Liver (tissue), 8 donors: ENCODE measurements at regions not wholly inside any gene's neighbourhood (a gene's known extent, or its start where the extent isn't known, plus 50 kb on each side); places are given as distances from the start of the nearest gene placed in this dataset.

Experiments
- DNase-seq: peaks from one replicate; pipeline ENCODE4 v3.0.0-alpha.2; 2017; ENCODE audit warnings: low spot score
- H3K27ac ChIP-seq, 2 donors: one replicate each; pipeline ENCODE4 v1.7.0; 2013; ENCODE audit warnings: inconsistent platforms in 2 of 2, low read length in 2 of 2, control low read depth in 1 of 2, low read depth in 1 of 2, mild to moderate bottlenecking in 1 of 2
- H3K27me3 ChIP-seq, 4 donors: one replicate each; pipeline versions ENCODE4 v1.6.1 to v1.7.0; 2013; ENCODE audit warnings: low read length in 3 of 4, inconsistent platforms in 1 of 4, mild to moderate bottlenecking in 1 of 4, moderate library complexity in 1 of 4; ENCODE audit not compliant: control insufficient read depth in 4 of 4, insufficient read depth in 4 of 4
- H3K36me3 ChIP-seq, 4 donors: one replicate each; pipeline versions ENCODE4 v1.6.1 to v1.7.0; 2013; ENCODE audit warnings: low read length in 3 of 4, mild to moderate bottlenecking in 3 of 4, low read depth in 1 of 4, moderate library complexity in 1 of 4; ENCODE audit not compliant: control insufficient read depth in 4 of 4, insufficient read depth in 3 of 4
- H3K4me1 ChIP-seq, 4 donors: one replicate each; pipeline versions ENCODE4 v1.6.1 to v1.7.0; 2013; ENCODE audit warnings: low read length in 3 of 4, mild to moderate bottlenecking in 3 of 4, moderate library complexity in 1 of 4; ENCODE audit not compliant: control insufficient read depth in 4 of 4, insufficient read depth in 4 of 4
- H3K4me3 ChIP-seq, 3 donors: one replicate each; pipeline versions ENCODE4 v1.6.1 to v1.7.0; 2013; ENCODE audit warnings: low read length in 3 of 3, control low read depth in 1 of 3, low read depth in 1 of 3, mild to moderate bottlenecking in 1 of 3
- H3K9ac ChIP-seq, 2 donors: one replicate each; pipeline ENCODE4 v1.7.0; 2013; ENCODE audit warnings: low read length in 2 of 2, mild to moderate bottlenecking in 2 of 2, moderate library complexity in 2 of 2, control low read depth in 1 of 2, low read depth in 1 of 2
- H3K9me3 ChIP-seq, 4 donors: one replicate each; pipeline versions ENCODE4 v1.6.1 to v1.7.0; 2013; ENCODE audit warnings: low read length in 3 of 4; ENCODE audit not compliant: control insufficient read depth in 4 of 4
- ATF3 ChIP-seq: IDR thresholded peaks from 2 replicates; pipeline ENCODE4 v1.6.1; 2016; ENCODE audit warnings: antibody characterized with exemption
- EGR1 ChIP-seq, 2 donors: IDR thresholded peaks; 2 replicates each; pipeline ENCODE4 v1.6.1; 2016 to 2018; ENCODE audit warnings: antibody characterized with exemption in 2 of 2, low read depth in 2 of 2
- FOXA2 ChIP-seq: IDR thresholded peaks from 2 replicates; pipeline ENCODE4 v1.6.1; 2016; ENCODE audit warnings: antibody characterized with exemption
- GABPA ChIP-seq, 2 donors: IDR thresholded peaks in 1 of 2; conservative IDR thresholded peaks in 1 of 2; 2 replicates each; pipeline ENCODE4 v1.6.1; 2016; ENCODE audit warnings: antibody characterized with exemption in 2 of 2, mild to moderate bottlenecking in 1 of 2, moderate library complexity in 1 of 2
- HNF4A ChIP-seq, 2 donors: conservative IDR thresholded peaks; 2 replicates each; pipeline ENCODE4 v1.6.1; 2016; ENCODE audit warnings: antibody characterized with exemption in 2 of 2, mild to moderate bottlenecking in 2 of 2
- HNF4G ChIP-seq: IDR thresholded peaks from 2 replicates; pipeline ENCODE4 v1.6.1; 2016; ENCODE audit warnings: antibody characterized with exemption
- JUND ChIP-seq, 2 donors: IDR thresholded peaks; 2 replicates each; pipeline ENCODE4 v1.6.1; 2016; ENCODE audit warnings: antibody characterized with exemption in 2 of 2
- MAX ChIP-seq: IDR thresholded peaks from 2 replicates; pipeline ENCODE4 v1.6.1; 2016; ENCODE audit warnings: antibody characterized with exemption
- NR2F2 ChIP-seq: IDR thresholded peaks from 2 replicates; pipeline ENCODE4 v1.6.1; 2016; ENCODE audit warnings: antibody characterized with exemption
- RAD21 ChIP-seq, 2 donors: IDR thresholded peaks; 2 replicates each; pipeline ENCODE4 v1.6.1; 2016; ENCODE audit warnings: antibody characterized with exemption in 2 of 2, mild to moderate bottlenecking in 2 of 2
- SP1 ChIP-seq: IDR thresholded peaks from 2 replicates; pipeline ENCODE4 v1.6.1; 2018; ENCODE audit warnings: antibody characterized with exemption, mild to moderate bottlenecking
- TAF1 ChIP-seq: conservative IDR thresholded peaks from 2 replicates; pipeline ENCODE4 v1.6.1; 2016; ENCODE audit warnings: antibody characterized with exemption, mild to moderate bottlenecking
- YY1 ChIP-seq: IDR thresholded peaks from 2 replicates; pipeline ENCODE4 v1.6.1; 2016; ENCODE audit warnings: antibody characterized with exemption, mild to moderate bottlenecking
- WGBS: extraction: QIAGEN DNeasy Blood & Tissue Kit; methylation state at CpG from one replicate; pipeline ENCODE4 v1.1.7; 2013; 5-methylcytosine and 5-hydroxymethylcytosine counted together
- TF ChIP-seq, protein P1 (sequence below): IDR thresholded peaks from 2 replicates; pipeline ENCODE4 v1.6.1; 2016; ENCODE audit warnings: antibody characterized with exemption
- TF ChIP-seq, protein P2 (sequence below): fragments of 150-350 bp; IDR thresholded peaks from 2 replicates; pipeline ENCODE4 v1.5.1; 2017; ENCODE audit warnings: improper control_type of control experiment, low read depth, low read length; ENCODE audit not compliant: missing input control
- donor health status: healthy.
- donor health status: healthy.
- donor health status: healthy.
- donor health status: healthy.
- donor health status: healthy.

DNA sequence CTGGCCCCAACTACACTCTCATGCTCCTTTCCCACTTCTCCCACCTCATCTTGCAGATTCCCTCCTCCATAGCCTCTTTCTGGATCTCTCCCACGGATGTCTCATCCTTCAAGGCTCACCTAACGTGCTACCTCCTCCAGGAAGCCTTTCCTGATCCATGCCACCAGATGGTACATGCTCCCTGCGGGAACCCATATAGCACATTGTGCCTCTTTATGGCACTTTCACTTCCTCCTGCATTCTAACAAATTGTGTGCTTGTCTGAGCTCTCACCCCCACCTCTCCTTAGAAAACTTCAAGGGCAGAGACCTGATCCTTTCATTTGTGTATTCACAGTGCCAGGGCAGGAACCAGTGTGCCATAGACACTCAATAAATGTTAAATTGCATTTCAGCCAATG, 63.0 kb downstream of the HES1 start:
- Histone ChIP-seq H3K27ac (no peak overlapping the region), H3K4me1 (peaks cover 0 to 2% (median 0%) of the 10 kb centered on the region in 4 donors), H3K36me3 (no peaks in the 10 kb centered on the region), H3K9ac (no peak overlapping the region), H3K27me3 (no peaks in the 10 kb centered on the region), H3K9me3 (no peaks in the 10 kb centered on the region), H3K4me3 (no peak overlapping the region)
- DNase-seq, result no peak
- 75% methylated on average over 3 of the region's 3 CpGs for WGBS
- TF ChIP-seq SP1, result no peak
- TF ChIP-seq HNF4A (conservative IDR thresholded peaks at IDR 0.05), result no peak
- no peak for TF ChIP-seq ATF3
- no peak for TF ChIP-seq YY1
- TF ChIP-seq, protein P1, sequence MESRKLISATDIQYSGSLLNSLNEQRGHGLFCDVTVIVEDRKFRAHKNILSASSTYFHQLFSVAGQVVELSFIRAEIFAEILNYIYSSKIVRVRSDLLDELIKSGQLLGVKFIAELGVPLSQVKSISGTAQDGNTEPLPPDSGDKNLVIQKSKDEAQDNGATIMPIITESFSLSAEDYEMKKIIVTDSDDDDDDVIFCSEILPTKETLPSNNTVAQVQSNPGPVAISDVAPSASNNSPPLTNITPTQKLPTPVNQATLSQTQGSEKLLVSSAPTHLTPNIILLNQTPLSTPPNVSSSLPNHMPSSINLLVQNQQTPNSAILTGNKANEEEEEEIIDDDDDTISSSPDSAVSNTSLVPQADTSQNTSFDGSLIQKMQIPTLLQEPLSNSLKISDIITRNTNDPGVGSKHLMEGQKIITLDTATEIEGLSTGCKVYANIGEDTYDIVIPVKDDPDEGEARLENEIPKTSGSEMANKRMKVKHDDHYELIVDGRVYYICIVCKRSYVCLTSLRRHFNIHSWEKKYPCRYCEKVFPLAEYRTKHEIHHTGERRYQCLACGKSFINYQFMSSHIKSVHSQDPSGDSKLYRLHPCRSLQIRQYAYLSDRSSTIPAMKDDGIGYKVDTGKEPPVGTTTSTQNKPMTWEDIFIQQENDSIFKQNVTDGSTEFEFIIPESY, result no peak
- no peak for TF ChIP-seq EGR1 (IDR thresholded peaks at IDR 0.05; ENCODE audit: low read depth in 2 of 2)
- TF ChIP-seq MAX, result no peak
- TF ChIP-seq TAF1, result no peak
- no peak for TF ChIP-seq HNF4G
- no peak for TF ChIP-seq NR2F2

DNA sequence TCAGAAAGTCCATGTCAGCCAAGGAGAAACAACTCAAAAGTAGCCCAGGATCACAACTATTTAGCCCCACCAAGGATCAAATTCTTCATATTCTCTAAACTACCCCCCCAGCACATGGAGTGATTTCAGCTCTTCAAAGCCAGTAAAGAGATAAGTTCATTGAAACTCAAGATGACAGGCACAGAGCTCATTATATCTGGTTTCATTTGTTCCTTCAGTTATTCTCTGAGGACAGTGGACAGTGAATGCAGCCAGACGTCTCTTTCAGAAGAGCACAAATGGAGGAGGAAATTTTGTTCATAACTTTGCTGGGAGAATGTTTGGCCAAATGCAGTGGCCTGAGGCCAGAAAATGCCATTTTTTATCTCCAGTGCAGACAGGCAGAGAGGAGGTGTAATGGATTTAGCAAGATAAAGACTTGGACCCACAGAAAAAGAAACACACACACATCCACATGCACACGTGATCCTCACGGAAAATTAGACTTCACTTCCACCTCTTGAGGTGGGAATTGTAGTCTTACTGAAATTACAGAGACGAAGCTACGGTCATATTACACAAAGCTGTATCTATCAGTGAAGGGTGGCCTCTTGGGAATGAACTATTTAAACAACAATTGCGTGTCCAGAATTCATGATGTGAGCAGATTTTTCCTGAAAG, 64.6 kb downstream of the HES1 start:
- H3K4me3 ChIP-seq, result no peak overlapping the region
- H3K27ac ChIP-seq, result no peak overlapping the region
- no peak overlapping the region for H3K9ac ChIP-seq
- no peaks in the 10 kb centered on the region for H3K27me3 ChIP-seq
- no peaks in the 10 kb centered on the region for H3K36me3 ChIP-seq
- DNase-seq, result no peak
- peaks cover 0 to 2% (median 0%) of the 10 kb centered on the region in 4 donors for H3K4me1 ChIP-seq
- TF ChIP-seq, protein P1, result no peak
- TF ChIP-seq JUND (IDR thresholded peaks at IDR 0.05) (no peak), TAF1 (no peak), FOXA2 (no peak), HNF4A (conservative IDR thresholded peaks at IDR 0.05) (no peak), RAD21 (IDR thresholded peaks at IDR 0.05) (no peak), MAX (no peak), YY1 (no peak), EGR1 (IDR thresholded peaks at IDR 0.05; ENCODE audit: low read depth in 2 of 2) (no peak), GABPA (IDR thresholded peaks at IDR 0.05 in 1 of 2, conservative IDR thresholded peaks at IDR 0.05 in 1 of 2) (no peak)
- TF ChIP-seq, protein P2, sequence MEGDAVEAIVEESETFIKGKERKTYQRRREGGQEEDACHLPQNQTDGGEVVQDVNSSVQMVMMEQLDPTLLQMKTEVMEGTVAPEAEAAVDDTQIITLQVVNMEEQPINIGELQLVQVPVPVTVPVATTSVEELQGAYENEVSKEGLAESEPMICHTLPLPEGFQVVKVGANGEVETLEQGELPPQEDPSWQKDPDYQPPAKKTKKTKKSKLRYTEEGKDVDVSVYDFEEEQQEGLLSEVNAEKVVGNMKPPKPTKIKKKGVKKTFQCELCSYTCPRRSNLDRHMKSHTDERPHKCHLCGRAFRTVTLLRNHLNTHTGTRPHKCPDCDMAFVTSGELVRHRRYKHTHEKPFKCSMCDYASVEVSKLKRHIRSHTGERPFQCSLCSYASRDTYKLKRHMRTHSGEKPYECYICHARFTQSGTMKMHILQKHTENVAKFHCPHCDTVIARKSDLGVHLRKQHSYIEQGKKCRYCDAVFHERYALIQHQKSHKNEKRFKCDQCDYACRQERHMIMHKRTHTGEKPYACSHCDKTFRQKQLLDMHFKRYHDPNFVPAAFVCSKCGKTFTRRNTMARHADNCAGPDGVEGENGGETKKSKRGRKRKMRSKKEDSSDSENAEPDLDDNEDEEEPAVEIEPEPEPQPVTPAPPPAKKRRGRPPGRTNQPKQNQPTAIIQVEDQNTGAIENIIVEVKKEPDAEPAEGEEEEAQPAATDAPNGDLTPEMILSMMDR, result no peak
- WGBS, result 89% methylated on average over 6 of the region's 6 CpGs
- H3K9me3 ChIP-seq, result no peaks in the 10 kb centered on the region
